ENCODE measurements at regions not wholly inside any gene's neighbourhood (a gene's known extent, or its start where the extent isn't known, plus 50 kb on each side); places are given as distances from the start of the nearest gene placed in this dataset.

DNA sequence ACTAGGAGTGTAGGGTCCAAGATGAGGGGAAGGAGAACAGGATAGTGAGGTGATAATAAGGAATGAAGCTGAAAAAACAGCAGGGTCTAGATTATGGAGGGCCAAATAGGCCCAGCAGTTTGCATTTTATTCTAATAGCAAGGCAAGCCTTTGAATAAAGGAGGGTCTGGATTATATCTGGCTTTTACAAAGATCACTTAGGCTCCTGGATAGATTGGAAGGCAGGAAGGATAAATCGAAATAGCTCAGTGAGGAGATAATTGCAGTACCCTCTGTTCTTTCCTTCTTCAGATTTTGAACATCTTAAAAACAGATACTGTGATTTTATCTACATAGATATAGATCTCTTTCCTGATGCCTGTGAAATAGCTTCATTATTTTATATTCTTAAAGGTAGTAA lies 53.8 kb upstream of the PTGFR start:
- TF ChIP-seq, protein P1, sequence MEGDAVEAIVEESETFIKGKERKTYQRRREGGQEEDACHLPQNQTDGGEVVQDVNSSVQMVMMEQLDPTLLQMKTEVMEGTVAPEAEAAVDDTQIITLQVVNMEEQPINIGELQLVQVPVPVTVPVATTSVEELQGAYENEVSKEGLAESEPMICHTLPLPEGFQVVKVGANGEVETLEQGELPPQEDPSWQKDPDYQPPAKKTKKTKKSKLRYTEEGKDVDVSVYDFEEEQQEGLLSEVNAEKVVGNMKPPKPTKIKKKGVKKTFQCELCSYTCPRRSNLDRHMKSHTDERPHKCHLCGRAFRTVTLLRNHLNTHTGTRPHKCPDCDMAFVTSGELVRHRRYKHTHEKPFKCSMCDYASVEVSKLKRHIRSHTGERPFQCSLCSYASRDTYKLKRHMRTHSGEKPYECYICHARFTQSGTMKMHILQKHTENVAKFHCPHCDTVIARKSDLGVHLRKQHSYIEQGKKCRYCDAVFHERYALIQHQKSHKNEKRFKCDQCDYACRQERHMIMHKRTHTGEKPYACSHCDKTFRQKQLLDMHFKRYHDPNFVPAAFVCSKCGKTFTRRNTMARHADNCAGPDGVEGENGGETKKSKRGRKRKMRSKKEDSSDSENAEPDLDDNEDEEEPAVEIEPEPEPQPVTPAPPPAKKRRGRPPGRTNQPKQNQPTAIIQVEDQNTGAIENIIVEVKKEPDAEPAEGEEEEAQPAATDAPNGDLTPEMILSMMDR (conservative IDR thresholded peaks at IDR 0.05) = no peak
- no peak for TF ChIP-seq EZH2 (IDR thresholded peaks at IDR 0.05; ENCODE audit: low read depth)

All from PC-9 (cell line).